CD4-positive, alpha-beta T cell treated with Interleukin-10 for 1 hour (primary cell): ENCODE measurements at regions not wholly inside any gene's neighbourhood (a gene's known extent, or its start where the extent isn't known, plus 50 kb on each side); places are given as distances from the start of the nearest gene placed in this dataset.

ENCODE experiments used
- DNase-seq: peaks from one replicate; pipeline ENCODE4 v3.0.0-alpha.2; 2020

DNA sequence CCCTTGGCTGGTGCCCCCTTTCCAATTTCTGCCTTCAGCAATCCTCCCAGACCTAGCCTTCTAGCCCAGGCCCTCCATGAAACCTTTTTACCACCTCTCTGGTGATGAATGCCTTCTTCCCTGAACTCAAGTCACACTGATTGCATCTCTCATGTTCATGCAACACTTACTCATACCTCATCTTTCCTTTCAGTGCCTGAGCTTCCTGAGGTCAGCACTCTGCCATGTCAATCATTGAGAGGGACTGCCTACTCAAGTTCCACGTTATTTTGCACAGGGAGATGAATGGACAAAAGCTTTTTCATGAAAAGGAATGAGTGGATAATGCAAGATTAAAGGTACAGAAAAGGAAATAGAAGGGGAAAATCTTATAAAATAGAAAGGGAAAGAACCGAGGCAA is 60.1 kb upstream of the PLEKHG1 start:
- DNase-seq = no peak

DNA sequence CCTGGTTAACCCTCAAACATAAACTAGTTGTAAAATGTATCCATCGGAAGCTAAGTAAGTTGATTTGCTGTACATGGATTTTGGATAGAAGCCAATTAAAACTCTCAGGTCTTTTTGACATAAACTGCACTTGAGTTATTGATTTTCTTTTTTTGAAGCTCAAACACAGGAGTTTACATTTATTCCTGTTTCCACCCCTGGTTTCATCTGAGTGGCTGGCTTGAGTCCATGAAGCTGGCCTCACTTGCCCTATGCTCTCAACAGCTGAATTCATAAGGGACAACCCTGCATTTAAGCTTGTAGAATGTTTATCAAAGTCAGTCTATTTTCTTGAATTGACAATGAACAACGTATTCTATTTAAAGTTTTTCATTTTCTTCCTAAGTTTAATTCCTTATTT is 58.1 kb upstream of the PLEKHG1 start:
- no peak for DNase-seq

DNA sequence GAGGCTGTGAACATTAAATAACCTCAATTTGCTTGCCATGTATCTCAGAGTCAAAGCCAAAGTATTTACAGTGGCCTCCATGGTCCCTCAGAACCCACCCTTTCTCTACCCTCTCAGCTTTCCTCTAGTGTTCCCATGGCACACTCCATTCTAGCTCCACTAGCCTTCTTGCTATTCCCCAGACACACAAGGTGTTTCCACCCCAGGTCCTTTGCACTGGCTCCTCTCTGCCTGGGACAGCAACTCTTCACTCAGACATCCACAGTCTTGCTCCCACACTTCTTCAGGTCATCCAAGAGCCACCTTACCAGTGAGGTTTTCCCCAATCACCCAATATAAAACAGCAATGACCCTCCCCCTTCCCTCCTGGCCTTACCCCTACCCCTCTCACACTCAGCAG is 56.5 kb upstream of the PLEKHG1 start:
- DNase-seq = no peak

DNA sequence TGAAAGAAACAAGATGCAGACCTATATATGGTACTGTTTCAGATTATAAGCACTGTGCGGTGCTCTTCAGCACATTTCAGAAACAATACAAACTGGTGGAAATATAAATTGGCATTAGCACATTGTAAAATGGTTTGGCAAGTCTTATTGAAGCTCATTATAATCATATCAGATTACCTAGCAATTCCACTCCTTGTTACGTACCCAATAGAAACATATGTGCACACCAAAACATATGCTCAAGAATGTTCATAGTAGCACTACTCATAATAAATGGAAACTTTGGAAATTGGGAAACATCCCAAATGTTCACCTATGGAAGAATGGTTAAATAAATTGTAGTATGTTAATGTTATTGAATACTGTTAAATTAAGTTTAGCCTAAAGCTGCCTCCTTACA is 54.9 kb upstream of the PLEKHG1 start:
- DNase-seq = no peak

DNA sequence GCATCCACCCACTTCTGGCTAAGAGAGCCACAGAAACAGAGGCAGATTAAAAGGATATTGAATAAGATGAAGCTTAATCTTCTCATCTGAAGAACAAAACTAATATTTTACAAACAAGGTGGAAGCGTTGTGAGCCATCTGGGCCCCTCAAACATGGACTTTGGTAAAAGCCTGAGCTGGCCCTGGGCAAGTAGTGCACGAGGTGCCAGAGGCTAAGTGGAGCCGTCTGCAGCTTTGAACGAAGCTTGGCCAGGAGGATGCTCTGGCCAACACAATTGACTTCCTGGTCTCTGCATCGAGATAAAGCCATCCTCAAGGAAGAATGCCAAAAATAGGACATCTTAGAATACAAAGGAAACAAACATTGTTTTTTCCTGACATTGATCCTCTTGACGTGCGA is 53.2 kb upstream of the PLEKHG1 start:
- no peak for DNase-seq

DNA sequence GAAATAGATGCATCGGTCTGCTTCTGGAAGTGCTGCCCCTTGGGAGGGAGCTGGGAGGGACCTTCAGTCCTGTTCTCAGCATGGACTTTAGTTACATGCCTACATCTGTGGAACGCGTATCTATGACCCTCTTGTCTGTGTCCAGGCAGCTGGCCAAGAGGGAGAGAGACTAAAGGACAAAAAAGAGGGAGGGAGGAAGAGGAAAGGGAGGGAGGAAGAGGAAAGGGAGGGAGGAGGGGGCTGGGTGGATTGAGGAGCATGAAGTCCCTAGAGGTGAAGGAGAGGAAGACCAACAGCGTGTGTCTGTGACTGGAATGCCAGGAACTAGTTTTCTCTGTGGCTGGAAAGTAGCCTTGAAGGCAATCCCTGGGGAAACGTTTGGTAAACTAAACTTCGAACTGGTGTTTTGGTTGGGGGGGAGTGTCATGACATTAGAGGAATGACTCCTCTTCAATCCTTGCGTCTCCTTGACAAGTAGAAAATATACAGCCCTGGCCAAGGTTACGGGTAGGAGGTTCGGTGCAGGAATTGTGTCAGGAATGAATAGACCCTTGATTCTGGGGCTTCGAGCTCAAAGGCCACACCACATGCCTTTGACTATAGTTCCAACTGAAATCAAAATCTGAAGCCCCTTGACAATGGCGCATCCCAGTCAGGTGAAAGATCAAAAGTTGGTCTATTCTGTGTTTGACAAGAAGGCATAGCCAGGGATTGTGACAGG is 52.0 kb upstream of the PLEKHG1 start:
- DNase-seq = no peak

DNA sequence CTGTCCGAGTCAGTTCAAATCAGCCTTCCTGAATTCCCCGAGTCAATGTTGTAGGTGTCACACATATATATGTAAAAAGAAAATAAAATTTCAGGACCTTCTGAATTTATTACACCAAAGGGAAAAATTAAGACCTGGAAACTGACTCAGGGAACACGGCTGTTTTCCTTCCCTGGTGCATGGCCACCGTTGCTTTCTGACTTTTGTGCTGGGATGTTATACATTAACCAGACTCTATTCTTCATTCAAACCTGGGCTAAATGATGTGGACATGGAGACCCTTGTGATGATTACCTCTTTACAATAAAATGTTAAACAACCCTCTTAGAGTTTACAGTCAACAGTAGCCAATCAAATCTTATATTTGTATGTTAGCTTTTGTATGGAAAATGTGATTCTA is 51.4 kb upstream of the PLEKHG1 start:
- no peak for DNase-seq

DNA sequence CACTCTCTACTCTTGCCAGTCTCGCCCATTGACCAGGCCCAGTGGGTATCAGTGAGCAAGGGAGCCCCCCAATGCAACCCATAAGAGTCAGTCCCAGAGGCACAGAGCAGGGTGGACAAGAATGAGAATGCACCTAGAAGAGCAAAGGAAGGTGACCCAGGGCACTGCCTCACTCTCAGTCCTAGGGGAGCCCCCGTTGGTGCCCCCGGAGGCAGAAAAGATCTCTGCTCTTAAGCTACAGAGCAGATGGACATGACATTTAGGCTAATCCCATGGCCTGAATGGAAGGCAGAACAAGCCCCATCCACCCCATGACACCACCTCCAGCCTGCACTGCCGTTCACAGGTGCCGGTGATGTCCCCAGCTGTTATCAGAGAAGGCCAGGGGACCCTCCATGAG is 50.7 kb upstream of the PLEKHG1 start:
- DNase-seq = no peak

DNA sequence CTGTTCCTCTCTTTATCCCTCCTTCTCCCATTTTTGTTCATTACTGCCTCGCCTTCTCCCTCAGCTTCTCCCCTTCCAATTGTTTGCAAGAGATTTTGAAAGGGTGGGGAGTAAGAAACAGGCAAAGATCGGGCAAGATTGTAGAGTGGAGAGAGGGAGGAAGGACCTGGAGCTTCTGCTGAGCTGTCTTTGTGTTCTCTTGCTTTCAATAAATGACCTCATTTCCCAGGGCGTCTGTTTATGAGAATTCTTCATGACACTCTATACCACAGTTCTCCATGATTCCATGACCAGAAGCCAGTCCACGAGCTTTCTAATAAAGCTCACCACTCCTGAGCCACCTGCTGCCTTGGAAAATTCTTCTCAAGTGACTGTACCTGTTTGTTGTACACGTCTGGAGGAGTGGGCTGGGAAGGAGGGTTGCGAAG is 50.0 kb upstream of the PLEKHG1 start:
- DNase-seq = no peak
